SK-N-SH (cell line): ENCODE measurements at regions not wholly inside any gene's neighbourhood (a gene's known extent, or its start where the extent isn't known, plus 50 kb on each side); places are given as distances from the start of the nearest gene placed in this dataset.

Source experiments
- CTCF ChIA-PET: fragments of 300-600, 350-600 bp; formaldehyde crosslinking; extraction: SDS; loops from one replicate; lab custom pipeline; 2021; lab: Yijun Ruan, JAX
- POLR2A ChIA-PET: fragments of 350-600 bp; sonication (Branson Sonifier 250); formaldehyde crosslinking; extraction: SDS; loops from one replicate; lab custom pipeline; 2020; ENCODE audit warnings: antibody characterized with exemption, inconsistent platforms; lab: Yijun Ruan, JAX
- DNase-seq: peaks from one replicate; pipeline ENCODE4 v3.0.0; 2012
- H2AFZ ChIP-seq: fragments of 200-600 bp; sonication (generic); 2 replicates; pipeline ENCODE4 v1.8.1; 2016; ENCODE audit warnings: antibody characterized with exemption, mild to moderate bottlenecking, low read depth
- H3F3A ChIP-seq: fragments of 200-600 bp; sonication (generic); replicated peaks from 2 replicates; pipeline ENCODE3; 2016; ENCODE audit warnings: antibody characterized with exemption, mild to moderate bottlenecking; ENCODE audit not compliant: insufficient read depth
- H3K27ac ChIP-seq, 2 experiments: fragments of 200-500 bp in 1 of 2; fragments of 200-600 bp in 1 of 2; sonication (Bioruptor generic) in 1 of 2; sonication (generic), shearing (Covaris generic) in 1 of 2; 2 replicates each; pipeline versions ENCODE4 v1.5.1 to v1.6.1; 2014 to 2016; ENCODE audit warnings: low read depth in 2 of 2, inconsistent platforms in 1 of 2, low read length in 1 of 2, mild to moderate bottlenecking in 1 of 2, mixed read lengths in 1 of 2
- H3K27me3 ChIP-seq: fragments of 200-600 bp; sonication (generic), shearing (Covaris generic); 2 replicates; pipeline ENCODE4 v1.6.1; 2016; ENCODE audit warnings: mixed run types; ENCODE audit not compliant: insufficient read depth
- H3K36me3 ChIP-seq, 2 experiments: fragments of 200-500 bp in 1 of 2; fragments of 200-600 bp in 1 of 2; sonication (Bioruptor generic) in 1 of 2; sonication (generic) in 1 of 2; replicated peaks in 1 of 2; 2 replicates each; pipeline versions ENCODE3 to v1.5.1; 2014 to 2016; ENCODE audit warnings: low read length in 1 of 2, mild to moderate bottlenecking in 1 of 2; ENCODE audit not compliant: insufficient read depth in 2 of 2, control insufficient read depth in 1 of 2
- H3K4me1 ChIP-seq, 2 experiments: fragments of 200-500 bp in 1 of 2; fragments of 200-600 bp in 1 of 2; sonication (Bioruptor generic) in 1 of 2; sonication (generic), shearing (Covaris generic) in 1 of 2; 2 replicates each; pipeline versions ENCODE4 v1.5.1 to v1.6.1; 2014 to 2016; ENCODE audit warnings: low read depth in 1 of 2, low read length in 1 of 2, mixed run types in 1 of 2; ENCODE audit not compliant: insufficient read depth in 2 of 2, control insufficient read depth in 1 of 2
- H3K4me2 ChIP-seq: fragments of 200-600 bp; sonication (generic), shearing (Covaris generic); 2 replicates; pipeline ENCODE4 v1.6.1; 2017; ENCODE audit warnings: mixed run types
- H3K4me3 ChIP-seq, 2 experiments: fragments of 200-500 bp in 1 of 2; fragments of 200-600 bp in 1 of 2; sonication (Bioruptor generic) in 1 of 2; sonication (generic), shearing (Covaris generic) in 1 of 2; 2 replicates each; pipeline versions ENCODE4 v1.5.1 to v1.8.1; 2014 to 2016; ENCODE audit warnings: low read depth in 2 of 2, inconsistent platforms in 1 of 2, low read length in 1 of 2, mild to moderate bottlenecking in 1 of 2, mixed read lengths in 1 of 2, moderate library complexity in 1 of 2
- H3K79me2 ChIP-seq: fragments of 200-600 bp; sonication (generic); 2 replicates; pipeline ENCODE4 v1.8.1; 2017; ENCODE audit warnings: mild to moderate bottlenecking; ENCODE audit not compliant: insufficient read depth
- H3K9ac ChIP-seq: fragments of 200-600 bp; sonication (generic); 2 replicates; pipeline ENCODE4 v1.6.1; 2017; ENCODE audit warnings: mixed run types
- H3K9me2 ChIP-seq: fragments of 200-600 bp; sonication (generic); 2 replicates; pipeline ENCODE4 v1.6.1; 2017; ENCODE audit warnings: mixed run types
- H3K9me3 ChIP-seq: fragments of 200-600 bp; sonication (generic); 2 replicates; pipeline ENCODE4 v1.6.1; 2017; ENCODE audit warnings: mixed run types, mild to moderate bottlenecking, moderate library complexity
- H4K20me1 ChIP-seq: fragments of 200-600 bp; sonication (generic); 2 replicates; pipeline ENCODE4 v1.6.1; 2017; ENCODE audit warnings: mild to moderate bottlenecking, mixed run types; ENCODE audit not compliant: insufficient read depth
- CHD2 ChIP-seq: fragments of 150-350 bp; IDR thresholded peaks from 2 replicates; pipeline ENCODE4 v1.6.1; 2018; ENCODE audit warnings: low read length; ENCODE audit not compliant: partially characterized antibody
- ELF1 ChIP-seq: IDR thresholded peaks from 2 replicates; pipeline ENCODE4 v1.4.0; 2012
- FOSL2 ChIP-seq: IDR thresholded peaks from 2 replicates; pipeline ENCODE4 v1.4.0; 2012; ENCODE audit warnings: low read depth, mild to moderate bottlenecking, moderate library complexity, borderline replicate concordance
- FOXJ3 ChIP-seq: sonication (generic); formaldehyde crosslinking; IDR thresholded peaks from 2 replicates; pipeline ENCODE4 v1.5.1; 2020; ENCODE audit warnings: mild to moderate bottlenecking, missing genetic modification reagents
- JUND ChIP-seq: IDR thresholded peaks from 2 replicates; pipeline ENCODE4 v1.4.0; 2012
- NRF1 ChIP-seq: IDR thresholded peaks from 2 replicates; pipeline ENCODE4 v1.6.1; 2012; ENCODE audit warnings: low read depth, mild to moderate bottlenecking, low read length
- POLR2AphosphoS5 ChIP-seq: IDR thresholded peaks from 2 replicates; pipeline ENCODE4 v1.6.1; 2012; ENCODE audit warnings: low read depth, low read length
- RAD21 ChIP-seq: IDR thresholded peaks from 2 replicates; pipeline ENCODE4 v1.6.1; 2012; ENCODE audit warnings: mild to moderate bottlenecking, low read length
- RCOR1 ChIP-seq: fragments of 150-350 bp; IDR thresholded peaks from 2 replicates; pipeline ENCODE4 v1.6.1; 2017; ENCODE audit warnings: antibody characterized with exemption, low read length
- SIN3A ChIP-seq: IDR thresholded peaks from 2 replicates; pipeline ENCODE4 v1.6.1; 2012; ENCODE audit warnings: low read depth, mild to moderate bottlenecking, low read length, moderate library complexity, borderline replicate concordance
- TAF1 ChIP-seq: IDR thresholded peaks from 2 replicates; pipeline ENCODE4 v1.6.1; 2012; ENCODE audit warnings: low read depth, mild to moderate bottlenecking, low read length, moderate library complexity, borderline replicate concordance
- TEAD4 ChIP-seq: IDR thresholded peaks from 2 replicates; pipeline ENCODE4 v1.4.0; 2012; ENCODE audit warnings: mild to moderate bottlenecking, borderline replicate concordance; ENCODE audit not compliant: insufficient read depth
- TF ChIP-seq, protein P1 (sequence below): IDR thresholded peaks from 2 replicates; pipeline ENCODE4 v1.6.1; 2012; ENCODE audit warnings: mild to moderate bottlenecking, low read depth, low read length, moderate library complexity
- TF ChIP-seq, protein P2 (sequence below): IDR thresholded peaks from 2 replicates; pipeline ENCODE4; 2012
- TF ChIP-seq, protein P3 (sequence below): IDR thresholded peaks from 2 replicates; pipeline ENCODE4 v1.4.0; 2012; ENCODE audit warnings: low read depth, borderline replicate concordance
- TF ChIP-seq, protein P4 (sequence below): fragments of 200-600 bp; sonication (generic); IDR thresholded peaks from 2 replicates; pipeline ENCODE4 v1.6.1; 2017; ENCODE audit warnings: antibody characterized with exemption, mild to moderate bottlenecking, moderate library complexity
- TF ChIP-seq, protein P5 (sequence below): IDR thresholded peaks from 2 replicates; pipeline ENCODE4 v1.4.0; 2012; ENCODE audit warnings: low read depth

DNA sequence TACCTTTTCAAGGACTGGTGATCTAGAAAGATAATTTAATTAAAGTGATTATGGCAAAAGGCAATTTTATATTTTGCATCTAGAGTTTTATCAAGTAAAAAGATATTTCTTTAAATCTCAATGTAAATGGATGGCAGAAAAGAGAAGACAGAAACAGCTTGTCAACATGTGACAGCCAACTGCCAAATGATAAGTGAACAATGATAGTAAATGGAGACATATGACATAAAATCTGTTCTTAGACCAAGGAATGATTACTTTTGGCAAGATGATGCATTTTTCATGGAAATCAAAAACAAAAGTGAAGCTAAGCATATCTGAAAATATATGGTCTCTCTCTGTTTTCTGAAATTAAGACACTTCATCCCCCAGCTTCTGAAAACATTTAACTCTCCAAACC, 1730.7 kb upstream of the FLRT2 start:
- H3K79me2 ChIP-seq: no peaks in the 10 kb centered on the region
- POLR2A ChIA-PET: no interaction called here
- H3K4me2 ChIP-seq: no peak overlapping the region
- no peak for DNase-seq
- TF ChIP-seq NRF1 (no peak), FOXJ3 (CRISPR knock-in tag) (no peak), CHD2 (no peak), TAF1 (no peak), JUND (no peak), FOSL2 (no peak), ELF1 (no peak), POLR2AphosphoS5 (no peak), RCOR1 (no peak), TEAD4 (no peak), SIN3A (no peak), RAD21 (no peak)
- TF ChIP-seq, protein P1, sequence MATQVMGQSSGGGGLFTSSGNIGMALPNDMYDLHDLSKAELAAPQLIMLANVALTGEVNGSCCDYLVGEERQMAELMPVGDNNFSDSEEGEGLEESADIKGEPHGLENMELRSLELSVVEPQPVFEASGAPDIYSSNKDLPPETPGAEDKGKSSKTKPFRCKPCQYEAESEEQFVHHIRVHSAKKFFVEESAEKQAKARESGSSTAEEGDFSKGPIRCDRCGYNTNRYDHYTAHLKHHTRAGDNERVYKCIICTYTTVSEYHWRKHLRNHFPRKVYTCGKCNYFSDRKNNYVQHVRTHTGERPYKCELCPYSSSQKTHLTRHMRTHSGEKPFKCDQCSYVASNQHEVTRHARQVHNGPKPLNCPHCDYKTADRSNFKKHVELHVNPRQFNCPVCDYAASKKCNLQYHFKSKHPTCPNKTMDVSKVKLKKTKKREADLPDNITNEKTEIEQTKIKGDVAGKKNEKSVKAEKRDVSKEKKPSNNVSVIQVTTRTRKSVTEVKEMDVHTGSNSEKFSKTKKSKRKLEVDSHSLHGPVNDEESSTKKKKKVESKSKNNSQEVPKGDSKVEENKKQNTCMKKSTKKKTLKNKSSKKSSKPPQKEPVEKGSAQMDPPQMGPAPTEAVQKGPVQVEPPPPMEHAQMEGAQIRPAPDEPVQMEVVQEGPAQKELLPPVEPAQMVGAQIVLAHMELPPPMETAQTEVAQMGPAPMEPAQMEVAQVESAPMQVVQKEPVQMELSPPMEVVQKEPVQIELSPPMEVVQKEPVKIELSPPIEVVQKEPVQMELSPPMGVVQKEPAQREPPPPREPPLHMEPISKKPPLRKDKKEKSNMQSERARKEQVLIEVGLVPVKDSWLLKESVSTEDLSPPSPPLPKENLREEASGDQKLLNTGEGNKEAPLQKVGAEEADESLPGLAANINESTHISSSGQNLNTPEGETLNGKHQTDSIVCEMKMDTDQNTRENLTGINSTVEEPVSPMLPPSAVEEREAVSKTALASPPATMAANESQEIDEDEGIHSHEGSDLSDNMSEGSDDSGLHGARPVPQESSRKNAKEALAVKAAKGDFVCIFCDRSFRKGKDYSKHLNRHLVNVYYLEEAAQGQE: no peak
- TF ChIP-seq, protein P2, sequence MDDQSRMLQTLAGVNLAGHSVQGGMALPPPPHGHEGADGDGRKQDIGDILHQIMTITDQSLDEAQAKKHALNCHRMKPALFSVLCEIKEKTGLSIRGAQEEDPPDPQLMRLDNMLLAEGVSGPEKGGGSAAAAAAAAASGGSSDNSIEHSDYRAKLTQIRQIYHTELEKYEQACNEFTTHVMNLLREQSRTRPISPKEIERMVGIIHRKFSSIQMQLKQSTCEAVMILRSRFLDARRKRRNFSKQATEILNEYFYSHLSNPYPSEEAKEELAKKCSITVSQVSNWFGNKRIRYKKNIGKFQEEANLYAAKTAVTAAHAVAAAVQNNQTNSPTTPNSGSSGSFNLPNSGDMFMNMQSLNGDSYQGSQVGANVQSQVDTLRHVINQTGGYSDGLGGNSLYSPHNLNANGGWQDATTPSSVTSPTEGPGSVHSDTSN: no peak
- TF ChIP-seq, protein P3, sequence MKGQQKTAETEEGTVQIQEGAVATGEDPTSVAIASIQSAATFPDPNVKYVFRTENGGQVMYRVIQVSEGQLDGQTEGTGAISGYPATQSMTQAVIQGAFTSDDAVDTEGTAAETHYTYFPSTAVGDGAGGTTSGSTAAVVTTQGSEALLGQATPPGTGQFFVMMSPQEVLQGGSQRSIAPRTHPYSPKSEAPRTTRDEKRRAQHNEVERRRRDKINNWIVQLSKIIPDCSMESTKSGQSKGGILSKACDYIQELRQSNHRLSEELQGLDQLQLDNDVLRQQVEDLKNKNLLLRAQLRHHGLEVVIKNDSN: no peak
- TF ChIP-seq, protein P4, sequence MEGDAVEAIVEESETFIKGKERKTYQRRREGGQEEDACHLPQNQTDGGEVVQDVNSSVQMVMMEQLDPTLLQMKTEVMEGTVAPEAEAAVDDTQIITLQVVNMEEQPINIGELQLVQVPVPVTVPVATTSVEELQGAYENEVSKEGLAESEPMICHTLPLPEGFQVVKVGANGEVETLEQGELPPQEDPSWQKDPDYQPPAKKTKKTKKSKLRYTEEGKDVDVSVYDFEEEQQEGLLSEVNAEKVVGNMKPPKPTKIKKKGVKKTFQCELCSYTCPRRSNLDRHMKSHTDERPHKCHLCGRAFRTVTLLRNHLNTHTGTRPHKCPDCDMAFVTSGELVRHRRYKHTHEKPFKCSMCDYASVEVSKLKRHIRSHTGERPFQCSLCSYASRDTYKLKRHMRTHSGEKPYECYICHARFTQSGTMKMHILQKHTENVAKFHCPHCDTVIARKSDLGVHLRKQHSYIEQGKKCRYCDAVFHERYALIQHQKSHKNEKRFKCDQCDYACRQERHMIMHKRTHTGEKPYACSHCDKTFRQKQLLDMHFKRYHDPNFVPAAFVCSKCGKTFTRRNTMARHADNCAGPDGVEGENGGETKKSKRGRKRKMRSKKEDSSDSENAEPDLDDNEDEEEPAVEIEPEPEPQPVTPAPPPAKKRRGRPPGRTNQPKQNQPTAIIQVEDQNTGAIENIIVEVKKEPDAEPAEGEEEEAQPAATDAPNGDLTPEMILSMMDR: no peak
- TF ChIP-seq, protein P5, sequence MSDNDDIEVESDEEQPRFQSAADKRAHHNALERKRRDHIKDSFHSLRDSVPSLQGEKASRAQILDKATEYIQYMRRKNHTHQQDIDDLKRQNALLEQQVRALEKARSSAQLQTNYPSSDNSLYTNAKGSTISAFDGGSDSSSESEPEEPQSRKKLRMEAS: no peak
- TF ChIP-seq, all 33 proteins: peak for 0
- no peaks in the 10 kb centered on the region; the same call in 1 of the 2 replicates for H3K9me3 ChIP-seq
- H3K9ac ChIP-seq: no peak overlapping the region
- CTCF ChIA-PET: interaction anchor here (1.3 kb wide), 1 partner anchor 498 kb away, joined by 3 read pairs; no protein-coding TSS in a partner anchor
- H3F3A ChIP-seq: no peaks in the 10 kb centered on the region
- no peaks in the 10 kb centered on the region for H3K4me1 ChIP-seq
- H3K27me3 ChIP-seq: no peaks in the 10 kb centered on the region
- no peak overlapping the region for H3K27ac ChIP-seq
- H2AFZ ChIP-seq: no peak overlapping the region
- H3K9me2 ChIP-seq: no peaks in the 10 kb centered on the region
- no peaks in the 10 kb centered on the region for H3K36me3 ChIP-seq
- no peak overlapping the region for H3K4me3 ChIP-seq
- H4K20me1 ChIP-seq: no peaks in the 10 kb centered on the region
